ENCODE measurements at regions not wholly inside any gene's neighbourhood (a gene's known extent, or its start where the extent isn't known, plus 50 kb on each side); places are given as distances from the start of the nearest gene placed in this dataset.

DNA sequence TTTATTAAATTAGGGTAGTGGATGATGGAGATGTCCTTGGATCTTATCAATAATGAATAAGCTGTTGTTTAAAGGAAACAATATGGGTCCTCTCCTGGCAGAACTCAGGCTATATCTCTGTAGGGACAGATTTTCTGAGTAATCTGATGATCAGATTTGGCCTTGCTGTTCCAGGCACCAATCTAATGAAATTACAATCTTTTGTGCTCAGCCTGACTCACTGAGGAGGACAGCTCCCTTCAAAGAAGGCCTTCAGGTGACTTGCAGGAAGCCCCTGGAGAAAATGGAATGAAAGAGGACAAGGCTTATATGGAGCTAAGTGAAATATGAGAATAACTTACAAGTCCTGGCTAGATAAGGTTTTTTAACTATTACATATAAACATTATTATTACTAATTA lies 486.4 kb upstream of the SORCS1 start:
- TF ChIP-seq EZH2phosphoT487 (IDR thresholded peaks at IDR 0.05; ENCODE audit: borderline replicate concordance, low read length) (no peak), EZH2 (IDR thresholded peaks at IDR 0.05; ENCODE audit: low read length, unreplicated experiment) (no peak)
- TF ChIP-seq, protein P1, sequence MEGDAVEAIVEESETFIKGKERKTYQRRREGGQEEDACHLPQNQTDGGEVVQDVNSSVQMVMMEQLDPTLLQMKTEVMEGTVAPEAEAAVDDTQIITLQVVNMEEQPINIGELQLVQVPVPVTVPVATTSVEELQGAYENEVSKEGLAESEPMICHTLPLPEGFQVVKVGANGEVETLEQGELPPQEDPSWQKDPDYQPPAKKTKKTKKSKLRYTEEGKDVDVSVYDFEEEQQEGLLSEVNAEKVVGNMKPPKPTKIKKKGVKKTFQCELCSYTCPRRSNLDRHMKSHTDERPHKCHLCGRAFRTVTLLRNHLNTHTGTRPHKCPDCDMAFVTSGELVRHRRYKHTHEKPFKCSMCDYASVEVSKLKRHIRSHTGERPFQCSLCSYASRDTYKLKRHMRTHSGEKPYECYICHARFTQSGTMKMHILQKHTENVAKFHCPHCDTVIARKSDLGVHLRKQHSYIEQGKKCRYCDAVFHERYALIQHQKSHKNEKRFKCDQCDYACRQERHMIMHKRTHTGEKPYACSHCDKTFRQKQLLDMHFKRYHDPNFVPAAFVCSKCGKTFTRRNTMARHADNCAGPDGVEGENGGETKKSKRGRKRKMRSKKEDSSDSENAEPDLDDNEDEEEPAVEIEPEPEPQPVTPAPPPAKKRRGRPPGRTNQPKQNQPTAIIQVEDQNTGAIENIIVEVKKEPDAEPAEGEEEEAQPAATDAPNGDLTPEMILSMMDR (conservative IDR thresholded peaks at IDR 0.05; ENCODE audit: low read depth, low read length) = no peak
